K562 (cell line): ENCODE measurements at regions not wholly inside any gene's neighbourhood (a gene's known extent, or its start where the extent isn't known, plus 50 kb on each side); places are given as distances from the start of the nearest gene placed in this dataset.

Source experiments
- ATAC-seq: fragments of 200-7000 bp; cut with Tn5 transposase; 3 replicates; pipeline ENCODE4 v1.9.1; 2020; ENCODE audit warnings: moderate library complexity
- BruUV-seq: library from RNA; stranded (reverse); fragments of 400-500 nt; replicated peaks from 2 replicates; lab custom pipeline; 2021; lab: Mats Ljungman, UMichigan
- CTCF ChIA-PET: fragments of 300-600 bp; formaldehyde crosslinking; extraction: SDS; loops from one replicate; lab custom pipeline; 2021; ENCODE audit warnings: low intra/inter-chr PET ratio; lab: Yijun Ruan, JAX
- POLR2A ChIA-PET: fragments of 300-600, 350-650 bp; sonication (Branson Sonifier 250); formaldehyde crosslinking; extraction: SDS; loops from one replicate; lab custom pipeline; 2021; ENCODE audit warnings: antibody characterized with exemption, inconsistent platforms; lab: Yijun Ruan, JAX
- DNase-seq, 4 experiments: peaks; one replicate each; pipeline versions ENCODE4 v3.0.0 to v3.0.0-alpha.2; 2011 to 2018; ENCODE audit warnings: low spot score in 3 of 4, mixed read lengths in 3 of 4; ENCODE audit errors: extremely low read depth in 1 of 4
- FAIRE-seq: peaks from 2 replicates; lab custom pipeline; 2011; peaks lifted over from hg19 to GRCh38; lab: Jason Lieb, UNC
- H2AFZ ChIP-seq: 2 replicates; pipeline ENCODE4 v1.6.0; 2011; ENCODE audit warnings: low read depth, low read length, control low read depth, inconsistent platforms
- H3K27ac ChIP-seq: fragments of 200-600 bp; 3 replicates; pipeline ENCODE4 v1.8.0; 2011; ENCODE audit warnings: low read depth, mild to moderate bottlenecking, control low read depth, inconsistent platforms, low read length, moderate library complexity, mixed read lengths; ENCODE audit errors: extremely low read depth
- H3K27me3 ChIP-seq, 2 experiments: fragments of 300-600 bp in 1 of 2; 2 replicates in 1 of 2; 3 replicates in 1 of 2; pipeline versions ENCODE4 v1.6.0 to v1.8.0; 2011; ENCODE audit warnings: inconsistent platforms in 2 of 2, low read length in 2 of 2, mild to moderate bottlenecking in 1 of 2, mixed read lengths in 1 of 2, moderate library complexity in 1 of 2; ENCODE audit not compliant: control insufficient read depth in 2 of 2, insufficient read depth in 2 of 2
- H3K36me3 ChIP-seq: fragments of 300-600 bp; 3 replicates; pipeline ENCODE4 v1.8.0; 2011; ENCODE audit warnings: mild to moderate bottlenecking, low read length, inconsistent platforms; ENCODE audit not compliant: control insufficient read depth, insufficient read depth
- H3K4me1 ChIP-seq, 2 experiments: fragments of 200-600 bp in 1 of 2; replicated peaks in 1 of 2; 2 replicates in 1 of 2; 3 replicates in 1 of 2; pipeline versions ENCODE4 v1.5.1 to v1.8.0; 2011; ENCODE audit warnings: inconsistent platforms in 2 of 2, low read length in 2 of 2, mild to moderate bottlenecking in 1 of 2, mixed read lengths in 1 of 2, moderate library complexity in 1 of 2; ENCODE audit not compliant: control insufficient read depth in 2 of 2, insufficient read depth in 2 of 2
- H3K4me2 ChIP-seq: 2 replicates; pipeline ENCODE4 v1.6.1; 2011; ENCODE audit warnings: low read length, control low read depth, inconsistent platforms, mixed read lengths; ENCODE audit not compliant: insufficient read depth
- H3K4me3 ChIP-seq: fragments of 200-600 bp; sonication (generic), shearing (Covaris generic); 2 replicates; pipeline ENCODE4 v1.5.1; 2016; ENCODE audit warnings: control low read depth, inconsistent platforms
- H3K79me2 ChIP-seq: fragments of 200-600 bp; 3 replicates; pipeline ENCODE4 v1.8.0; 2011; ENCODE audit warnings: low read length, inconsistent platforms; ENCODE audit not compliant: control insufficient read depth, insufficient read depth
- H3K9ac ChIP-seq, 2 experiments: 2 replicates each; pipeline versions ENCODE4 v1.6.0 to v1.6.1; 2011; ENCODE audit warnings: low read depth in 2 of 2, low read length in 2 of 2, control low read depth in 1 of 2, inconsistent platforms in 1 of 2, mild to moderate bottlenecking in 1 of 2, mixed read lengths in 1 of 2; ENCODE audit not compliant: insufficient read depth in 1 of 2
- H3K9me1 ChIP-seq: one replicate; pipeline ENCODE4 v1.6.0; 2011; ENCODE audit warnings: inconsistent platforms, mild to moderate bottlenecking, low read length, moderate library complexity; ENCODE audit not compliant: control insufficient read depth, insufficient read depth
- H3K9me3 ChIP-seq: replicated peaks from 2 replicates; pipeline ENCODE4 v1.5.1; 2011; ENCODE audit warnings: low read depth, low read length, inconsistent platforms; ENCODE audit not compliant: control insufficient read depth, insufficient read depth
- H4K20me1 ChIP-seq: replicated peaks from 2 replicates; pipeline ENCODE4 v1.6.1; 2011; ENCODE audit warnings: low read length, inconsistent platforms, mixed read lengths; ENCODE audit not compliant: control insufficient read depth, insufficient read depth
- CBFA2T2 ChIP-seq: fragments of 450-650 bp; conservative IDR thresholded peaks from 2 replicates; pipeline ENCODE4 v1.6.1; 2017; ENCODE audit warnings: mild to moderate bottlenecking
- CSDE1 ChIP-seq, 2 experiments: fragments of 450-650 bp; IDR thresholded peaks; 2 replicates each; pipeline ENCODE4 v1.6.1; 2016; ENCODE audit warnings: mild to moderate bottlenecking in 1 of 2
- GABPB2 ChIP-seq: fragments of 250-450 bp; sonication (Bioruptor Pico); conservative IDR thresholded peaks from 2 replicates; pipeline ENCODE4 v1.5.1; 2021; ENCODE audit warnings: mild to moderate bottlenecking
- HSF4 ChIP-seq: fragments of 250-450 bp; sonication (Bioruptor Pico); IDR thresholded peaks from 2 replicates; pipeline ENCODE4 v2.1.2; 2022; ENCODE audit warnings: mild to moderate bottlenecking, moderate library complexity, borderline replicate concordance
- PCBP1 ChIP-seq: fragments of 200-400 bp; formaldehyde crosslinking; IDR thresholded peaks from 2 replicates; pipeline ENCODE4 v1.6.1; 2018; ENCODE audit warnings: mild to moderate bottlenecking, low read depth, low read length; ENCODE audit not compliant: poor library complexity, severe bottlenecking
- RAD51 ChIP-seq: fragments of 450-650 bp; IDR thresholded peaks from 2 replicates; pipeline ENCODE4 v1.7.1; 2016; ENCODE audit warnings: low read depth, mild to moderate bottlenecking, borderline replicate concordance
- RFX1 ChIP-seq: fragments of 450-650 bp; IDR thresholded peaks from 2 replicates; pipeline ENCODE4 v1.6.1; 2016; ENCODE audit warnings: mild to moderate bottlenecking, moderate library complexity
- SRSF3 ChIP-seq: fragments of 200-400 bp; formaldehyde crosslinking; IDR thresholded peaks from 2 replicates; pipeline ENCODE4 v1.6.1; 2016; ENCODE audit warnings: mild to moderate bottlenecking, low read length, moderate library complexity; ENCODE audit not compliant: insufficient read depth
- ZNF76 ChIP-seq: fragments of 250-450 bp; sonication (Bioruptor Pico); IDR thresholded peaks from 2 replicates; pipeline ENCODE4 v1.4.0; 2020; ENCODE audit warnings: mild to moderate bottlenecking, moderate library complexity, borderline replicate concordance
- WGBS: fragments of 100-300 bp; shearing (Covaris generic); methylation state at CpG from one replicate; pipeline ENCODE4 v1.1.6; 2016; ENCODE audit warnings: low coverage, mixed read lengths; ENCODE audit not compliant: insufficient coverage; ENCODE audit errors: missing lambda C conversion rate; 5-methylcytosine and 5-hydroxymethylcytosine counted together
- in situ Hi-C: fragments of 300-500 bp; cut with MboI; formaldehyde crosslinking; loops from 4 replicates; pipeline ENCODE4 v1.15.0; 2018; ENCODE audit warnings: inconsistent platforms, mixed read lengths
- intact Hi-C: fragments of 100-400 bp; cut with micrococcal nuclease; formaldehyde crosslinking; loops from 2 replicates; pipeline ENCODE4 v1.14.2; 2022
- TF ChIP-seq, protein P1 (sequence below): fragments of 250-450 bp; sonication (Bioruptor Pico); IDR thresholded peaks from 2 replicates; pipeline ENCODE4 v1.8.0; 2021; ENCODE audit warnings: moderate library complexity, mild to moderate bottlenecking, inconsistent platforms
- TF ChIP-seq, protein P2 (sequence below): sonication (generic); formaldehyde crosslinking; IDR thresholded peaks from 2 replicates; pipeline ENCODE4 v1.8.1; 2023; ENCODE audit warnings: mild to moderate bottlenecking, missing genetic modification reagents
- TF ChIP-seq, protein P3 (sequence below): fragments of 450-650 bp; formaldehyde crosslinking; IDR thresholded peaks from 2 replicates; pipeline ENCODE4 v1.4.0; 2022; ENCODE audit warnings: missing genetic modification characterization

DNA sequence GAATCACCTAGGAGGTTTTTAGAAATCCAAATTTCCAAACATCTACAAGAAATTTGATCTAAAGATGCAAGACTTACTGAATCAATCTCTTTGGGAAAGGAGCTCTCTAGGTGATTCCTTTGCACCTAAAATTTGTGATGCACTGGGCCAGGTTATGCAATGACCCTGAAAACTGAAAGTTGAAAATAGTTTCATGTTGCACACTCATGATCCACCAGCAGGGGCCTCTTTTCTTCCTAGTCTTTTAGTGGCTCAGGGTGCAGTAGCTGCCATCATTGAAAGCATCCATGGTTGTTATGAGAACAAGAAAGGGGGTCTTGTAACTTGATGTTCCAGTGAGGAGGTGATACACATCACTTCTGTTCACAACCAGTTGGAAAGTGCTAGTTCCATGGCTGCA, 486.8 kb downstream of the PSAT1 start (continued):
- TF ChIP-seq, protein P1, sequence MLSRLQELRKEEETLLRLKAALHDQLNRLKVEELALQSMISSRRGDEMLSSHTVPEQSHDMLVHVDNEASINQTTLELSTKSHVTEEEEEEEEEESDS (CRISPR knock-in tag) = no peak
- no peak for TF ChIP-seq GABPB2 (CRISPR knock-in tag)

DNA sequence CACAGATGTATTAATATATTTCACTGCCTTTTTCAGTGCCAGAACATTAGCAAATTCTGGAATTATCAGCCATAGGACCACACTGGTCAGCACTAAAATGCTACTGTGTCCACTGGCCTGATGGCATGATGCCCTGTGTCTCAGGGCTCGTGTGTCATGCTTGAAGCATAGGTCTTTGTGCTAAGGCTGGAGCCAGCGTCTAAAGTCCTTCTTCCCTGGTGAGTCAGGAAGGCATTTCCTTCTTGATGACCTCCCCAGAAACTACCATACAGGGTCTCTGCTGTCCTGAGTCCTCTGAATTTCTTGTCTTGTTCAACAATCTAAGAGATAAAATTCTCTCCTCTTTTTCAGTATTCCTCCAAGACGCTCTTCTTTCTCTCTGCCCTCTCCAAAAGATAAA, 489.9 kb downstream of the PSAT1 start:
- Histone ChIP-seq H3K27me3 (no peaks in the 10 kb centered on the region), H3K4me1 (no peaks in the 10 kb centered on the region), H3K4me3 (no peak overlapping the region), H3K9me1 (no peaks in the 10 kb centered on the region), H4K20me1 (no peaks in the 10 kb centered on the region), H3K27ac (no peak overlapping the region), H3K36me3 (no peaks in the 10 kb centered on the region), H3K9me3 (no peaks in the 10 kb centered on the region), H3K4me2 (no peak overlapping the region), H3K9ac (no peak overlapping the region), H2AFZ (no peak overlapping the region), H3K79me2 (no peaks in the 10 kb centered on the region)
- WGBS = 0% methylated on average over 3 of the region's 3 CpGs
- no TSS peak for BruUV-seq
- POLR2A ChIA-PET = no interaction called here
- FAIRE-seq = no peak
- CTCF ChIA-PET = no interaction called here
- intact Hi-C loops (no loop called here), in situ Hi-C loops (no loop called here)
- no peak for DNase-seq
- no peak for TF ChIP-seq PCBP1
- TF ChIP-seq ZNF76 (CRISPR knock-in tag) = no peak
- no peak for ATAC-seq

DNA sequence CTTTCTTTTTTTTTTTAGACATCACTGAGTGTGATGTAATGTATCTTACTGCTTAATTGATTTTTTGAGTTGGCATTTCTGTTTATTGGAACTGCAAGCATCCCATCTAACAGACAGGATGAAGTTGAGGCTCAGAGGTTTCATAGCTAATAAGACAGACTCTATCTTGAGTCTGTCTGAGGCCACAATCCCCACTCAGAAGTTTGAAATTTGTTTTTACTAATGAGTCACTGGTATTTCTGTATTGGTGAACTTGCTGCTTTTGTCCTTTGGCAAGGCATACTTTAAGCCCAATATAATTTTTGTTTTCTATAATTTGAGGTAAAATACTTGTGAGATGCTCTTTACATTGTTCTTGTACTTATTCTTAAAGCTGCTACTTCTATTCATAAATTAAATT, 491.2 kb downstream of the PSAT1 start:
- no peaks in the 10 kb centered on the region for H3K9me1 ChIP-seq
- H3K4me2 ChIP-seq = no peak overlapping the region
- DNase-seq (no peak), ATAC-seq (no peak), FAIRE-seq (no peak)
- no peaks in the 10 kb centered on the region for H3K36me3 ChIP-seq
- POLR2A ChIA-PET = no interaction called here
- intact Hi-C loops (no loop called here), in situ Hi-C loops (no loop called here)
- H3K27me3 ChIP-seq = no peaks in the 10 kb centered on the region
- CTCF ChIA-PET = no interaction called here
- H3K4me1 ChIP-seq = no peaks in the 10 kb centered on the region
- H3K9ac ChIP-seq = no peak overlapping the region
- no peak overlapping the region for H2AFZ ChIP-seq
- no peaks in the 10 kb centered on the region for H4K20me1 ChIP-seq
- no peaks in the 10 kb centered on the region for H3K9me3 ChIP-seq
- H3K79me2 ChIP-seq = no peaks in the 10 kb centered on the region
- BruUV-seq = no TSS peak
- H3K4me3 ChIP-seq = no peak overlapping the region
- no peak overlapping the region for H3K27ac ChIP-seq
- TF ChIP-seq RFX1 (no peak), CSDE1 (IDR thresholded peaks at IDR 0.05) (no peak), CBFA2T2 (no peak), RAD51 (no peak), HSF4 (CRISPR knock-in tag) (no peak), SRSF3 (no peak)
- TF ChIP-seq, protein P2, sequence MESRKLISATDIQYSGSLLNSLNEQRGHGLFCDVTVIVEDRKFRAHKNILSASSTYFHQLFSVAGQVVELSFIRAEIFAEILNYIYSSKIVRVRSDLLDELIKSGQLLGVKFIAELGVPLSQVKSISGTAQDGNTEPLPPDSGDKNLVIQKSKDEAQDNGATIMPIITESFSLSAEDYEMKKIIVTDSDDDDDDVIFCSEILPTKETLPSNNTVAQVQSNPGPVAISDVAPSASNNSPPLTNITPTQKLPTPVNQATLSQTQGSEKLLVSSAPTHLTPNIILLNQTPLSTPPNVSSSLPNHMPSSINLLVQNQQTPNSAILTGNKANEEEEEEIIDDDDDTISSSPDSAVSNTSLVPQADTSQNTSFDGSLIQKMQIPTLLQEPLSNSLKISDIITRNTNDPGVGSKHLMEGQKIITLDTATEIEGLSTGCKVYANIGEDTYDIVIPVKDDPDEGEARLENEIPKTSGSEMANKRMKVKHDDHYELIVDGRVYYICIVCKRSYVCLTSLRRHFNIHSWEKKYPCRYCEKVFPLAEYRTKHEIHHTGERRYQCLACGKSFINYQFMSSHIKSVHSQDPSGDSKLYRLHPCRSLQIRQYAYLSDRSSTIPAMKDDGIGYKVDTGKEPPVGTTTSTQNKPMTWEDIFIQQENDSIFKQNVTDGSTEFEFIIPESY (CRISPR knock-in tag) = no peak
- TF ChIP-seq, protein P3, sequence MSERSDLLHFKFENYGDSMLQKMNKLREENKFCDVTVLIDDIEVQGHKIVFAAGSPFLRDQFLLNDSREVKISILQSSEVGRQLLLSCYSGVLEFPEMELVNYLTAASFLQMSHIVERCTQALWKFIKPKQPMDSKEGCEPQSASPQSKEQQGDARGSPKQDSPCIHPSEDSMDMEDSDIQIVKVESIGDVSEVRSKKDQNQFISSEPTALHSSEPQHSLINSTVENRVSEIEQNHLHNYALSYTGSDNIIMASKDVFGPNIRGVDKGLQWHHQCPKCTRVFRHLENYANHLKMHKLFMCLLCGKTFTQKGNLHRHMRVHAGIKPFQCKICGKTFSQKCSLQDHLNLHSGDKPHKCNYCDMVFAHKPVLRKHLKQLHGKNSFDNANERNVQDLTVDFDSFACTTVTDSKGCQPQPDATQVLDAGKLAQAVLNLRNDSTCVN (CRISPR knock-in tag) = no peak
